HG03442 (cell line): ENCODE measurements at regions not wholly inside any gene's neighbourhood (a gene's known extent, or its start where the extent isn't known, plus 50 kb on each side); places are given as distances from the start of the nearest gene placed in this dataset.

Experiments
- ATAC-seq: cut with Tn5 transposase; IDR thresholded peaks from one replicate; pipeline ENCODE4 v1.9.1; 2021; ENCODE audit warnings: mild to moderate bottlenecking, moderate library complexity; ENCODE audit not compliant: unreplicated experiment

- ATAC-seq: no peak
Observed at GRCh38 chr18:54023471-54023870, 201.0 kb downstream of the MBD2 start.

GRCh38 chr18:54020966-54021365 is 203.5 kb downstream of the MBD2 start:
- no peak for ATAC-seq

- ATAC-seq: no peak
Observed at GRCh38 chr18:54020156-54020745, 204.2 kb downstream of the MBD2 start.

- no peak for ATAC-seq
Observed at GRCh38 chr18:54019641-54020040, 204.8 kb downstream of the MBD2 start.

- no peak for ATAC-seq
Observed at GRCh38 chr18:54013452-54013851, 211.0 kb downstream of the MBD2 start.

- no peak for ATAC-seq
Observed at GRCh38 chr18:54004828-54005227, 219.6 kb downstream of the MBD2 start.

- ATAC-seq: no peak
Observed at GRCh38 chr18:54003195-54003594, 221.3 kb downstream of the MBD2 start.

- no peak for ATAC-seq
Observed at GRCh38 chr18:53997064-53997463, 227.4 kb downstream of the MBD2 start.

- no peak for ATAC-seq
Observed at GRCh38 chr18:53994016-53994415, 230.5 kb downstream of the MBD2 start.

GRCh38 chr18:53991805-53992204 is 232.7 kb downstream of the MBD2 start:
- no peak for ATAC-seq

- no peak for ATAC-seq
Observed at GRCh38 chr18:53991202-53991601, 233.3 kb downstream of the MBD2 start.

- no peak for ATAC-seq
Observed at GRCh38 chr18:53990485-53990884, 234.0 kb downstream of the MBD2 start.

GRCh38 chr18:53984021-53984420 is 240.4 kb downstream of the MBD2 start:
- ATAC-seq: no peak

- no peak for ATAC-seq
Observed at GRCh38 chr18:53971331-53971730, 253.1 kb downstream of the MBD2 start.

- no peak for ATAC-seq
Observed at GRCh38 chr18:53952700-53953099, 271.8 kb downstream of the MBD2 start.

- no peak for ATAC-seq
Observed at GRCh38 chr18:53950545-53950944, 273.9 kb downstream of the MBD2 start.

GRCh38 chr18:53948991-53949390 is 275.5 kb downstream of the MBD2 start:
- no peak for ATAC-seq

- no peak for ATAC-seq
Observed at GRCh38 chr18:53947092-53947640, 277.3 kb downstream of the MBD2 start.

GRCh38 chr18:53946594-53946993 is 277.9 kb downstream of the MBD2 start:
- ATAC-seq: no peak

GRCh38 chr18:53944721-53945120 is 279.7 kb downstream of the MBD2 start:
- ATAC-seq: no peak

GRCh38 chr18:53943326-53943860 is 281.1 kb downstream of the MBD2 start:
- ATAC-seq: no peak

- no peak for ATAC-seq
Observed at GRCh38 chr18:53941601-53942338, 282.7 kb downstream of the MBD2 start.
